HG02678 (cell line): ENCODE measurements at regions not wholly inside any gene's neighbourhood (a gene's known extent, or its start where the extent isn't known, plus 50 kb on each side); places are given as distances from the start of the nearest gene placed in this dataset.

Experiments used
- ATAC-seq: cut with Tn5 transposase; IDR thresholded peaks from one replicate; pipeline ENCODE4 v1.9.1; 2021; ENCODE audit warnings: mild to moderate bottlenecking, moderate library complexity; ENCODE audit not compliant: unreplicated experiment

DNA sequence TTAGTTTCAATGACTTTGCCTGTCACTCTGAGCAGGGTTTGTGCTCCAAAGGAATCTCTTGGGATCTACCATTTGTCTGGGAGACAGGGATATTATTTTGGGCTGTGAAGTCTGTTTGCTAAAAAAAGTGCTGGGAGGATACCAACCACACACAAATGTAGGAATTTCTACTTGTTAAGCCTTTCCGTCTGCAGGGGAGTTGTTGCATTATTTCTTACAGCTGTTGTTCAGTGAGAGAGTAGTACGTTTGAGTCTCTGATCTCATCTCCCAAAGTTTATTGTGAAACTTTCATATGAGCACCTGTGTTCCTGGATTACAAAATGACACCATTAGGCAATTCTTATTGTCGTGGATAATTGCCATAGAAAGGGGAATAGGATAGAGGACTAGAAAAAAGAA, 78.3 kb upstream of the SEMA6A start:
- ATAC-seq: no peak

DNA sequence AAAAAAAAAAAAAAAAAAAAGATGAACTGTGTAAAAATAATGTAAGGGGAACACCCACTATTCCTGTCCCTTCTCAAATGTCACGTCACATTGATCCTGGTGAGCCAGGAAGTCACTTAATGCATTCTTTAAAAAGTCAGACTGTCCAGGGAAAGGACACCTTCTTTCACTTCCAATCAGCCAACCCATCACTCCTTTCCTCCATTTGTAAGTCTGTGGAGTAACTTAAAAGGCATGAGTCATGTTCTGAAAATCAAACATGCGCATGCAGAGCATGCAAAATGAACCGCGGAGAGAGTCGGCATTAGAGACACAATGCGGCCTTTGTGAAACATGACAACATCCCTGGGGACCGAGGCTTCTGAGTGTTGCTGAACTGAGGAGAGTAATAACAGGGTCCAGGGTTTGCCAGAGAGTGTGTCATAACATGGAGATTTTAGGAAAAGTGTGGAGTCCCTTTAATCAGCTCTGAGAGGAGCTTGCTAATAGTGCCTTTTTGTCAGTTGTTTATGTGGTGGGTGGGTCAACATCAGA, 77.6 kb upstream of the SEMA6A start:
- ATAC-seq: peak; percentile 87

DNA sequence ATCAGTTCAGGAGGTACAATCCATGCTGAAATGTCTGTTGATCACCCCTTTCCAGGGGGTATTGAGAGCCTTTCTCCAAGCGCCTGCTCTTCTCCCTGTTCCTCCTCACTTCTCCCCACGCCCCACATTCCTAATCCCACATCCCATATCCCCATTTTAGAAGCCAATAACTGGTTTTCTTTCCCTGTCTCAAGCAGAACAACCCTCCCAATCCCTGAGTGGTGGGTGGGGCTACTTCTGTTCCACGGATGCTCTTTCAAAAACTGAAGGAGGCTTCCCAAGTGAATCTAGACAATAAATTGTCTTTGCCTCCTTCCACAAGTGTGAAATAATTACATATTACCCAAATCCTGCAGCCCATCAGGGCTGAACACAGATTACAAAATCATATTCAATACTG, 77.0 kb upstream of the SEMA6A start:
- no peak for ATAC-seq

DNA sequence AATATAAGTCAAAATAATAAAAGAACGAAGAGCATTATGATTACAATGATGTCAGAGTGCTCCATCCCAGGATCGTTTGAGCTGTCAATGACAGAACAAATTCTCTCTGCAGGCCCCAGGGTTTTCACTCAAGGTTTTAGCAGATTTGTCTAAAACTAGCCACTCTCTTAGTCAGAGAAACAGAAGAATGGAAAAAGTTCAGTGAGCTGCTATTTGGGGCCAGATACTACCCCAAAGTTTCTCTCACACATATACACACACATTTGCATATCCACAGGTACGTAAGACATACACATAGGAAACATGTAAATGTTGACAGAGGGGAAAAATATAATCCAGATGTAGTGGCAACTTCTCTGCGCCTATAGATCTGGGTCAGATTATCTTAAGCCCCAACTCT, 76.3 kb upstream of the SEMA6A start:
- ATAC-seq: no peak

DNA sequence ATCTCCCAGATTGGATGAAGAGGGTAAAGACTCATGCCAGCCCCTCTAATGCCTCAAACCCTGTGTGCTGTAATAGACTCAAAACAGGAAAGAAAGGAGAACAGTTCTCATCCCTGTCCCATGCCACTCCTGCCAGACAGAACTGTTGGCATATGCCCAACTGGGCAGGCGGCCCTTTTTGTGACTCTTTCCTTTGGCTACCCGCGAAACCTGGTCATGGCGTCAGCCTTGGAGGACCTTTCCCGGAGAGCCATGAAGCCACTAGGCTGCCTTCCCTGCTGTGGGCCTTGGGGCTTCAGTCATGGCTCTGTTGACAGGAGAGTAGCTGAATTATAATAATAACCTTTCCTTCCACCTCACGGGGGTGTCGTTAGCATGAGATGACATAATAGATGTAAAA, 75.9 kb upstream of the SEMA6A start:
- ATAC-seq: no peak

DNA sequence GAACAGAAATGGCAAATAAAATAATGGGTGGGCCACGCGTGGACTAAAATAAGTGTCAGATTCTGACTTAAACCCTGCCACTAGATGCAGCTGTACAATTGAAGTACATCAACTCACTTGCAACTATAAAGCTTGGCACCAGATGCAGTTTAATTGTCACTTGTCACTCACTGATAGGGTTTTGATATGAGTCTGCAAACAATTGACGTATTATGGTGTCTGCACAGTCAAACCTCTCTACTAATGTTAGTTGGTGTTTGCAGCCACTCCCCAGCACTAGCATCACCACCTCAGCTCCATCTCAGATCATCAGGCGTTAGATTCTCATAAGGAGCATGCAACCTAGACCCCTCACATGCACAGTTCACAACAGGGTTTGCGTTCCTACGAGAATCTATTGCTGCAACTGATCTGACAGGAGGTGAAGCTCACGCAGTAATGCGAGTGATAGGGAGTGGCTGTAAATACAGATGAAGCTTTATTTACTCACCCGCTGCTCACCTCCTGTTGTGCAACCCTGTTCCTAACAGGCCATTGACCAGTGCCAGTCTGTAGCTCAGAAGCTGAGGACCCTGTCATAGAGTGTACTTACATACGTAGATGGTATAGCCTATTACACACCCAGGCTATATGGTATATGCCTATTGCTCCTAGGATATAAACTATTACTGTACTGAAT, 72.1 kb upstream of the SEMA6A start:
- ATAC-seq: no peak

DNA sequence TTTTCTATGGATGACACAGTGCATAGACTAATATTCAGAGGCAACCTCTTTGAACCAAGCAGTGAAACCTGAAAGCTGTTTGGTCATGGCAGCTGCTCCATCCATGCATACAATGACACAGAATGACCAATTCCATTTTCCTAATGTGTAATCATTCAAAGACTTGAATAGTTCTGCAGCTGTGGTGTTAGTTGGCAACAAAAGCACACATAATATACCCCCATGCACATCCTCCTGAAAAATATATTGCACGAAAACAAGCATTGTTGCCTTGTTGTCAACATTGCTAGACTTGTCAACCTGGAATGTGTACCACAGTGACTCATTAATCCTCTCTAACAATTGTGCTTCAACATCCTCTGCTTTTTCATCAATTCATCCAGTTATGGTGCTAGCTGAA, 71.0 kb upstream of the SEMA6A start:
- no peak for ATAC-seq

DNA sequence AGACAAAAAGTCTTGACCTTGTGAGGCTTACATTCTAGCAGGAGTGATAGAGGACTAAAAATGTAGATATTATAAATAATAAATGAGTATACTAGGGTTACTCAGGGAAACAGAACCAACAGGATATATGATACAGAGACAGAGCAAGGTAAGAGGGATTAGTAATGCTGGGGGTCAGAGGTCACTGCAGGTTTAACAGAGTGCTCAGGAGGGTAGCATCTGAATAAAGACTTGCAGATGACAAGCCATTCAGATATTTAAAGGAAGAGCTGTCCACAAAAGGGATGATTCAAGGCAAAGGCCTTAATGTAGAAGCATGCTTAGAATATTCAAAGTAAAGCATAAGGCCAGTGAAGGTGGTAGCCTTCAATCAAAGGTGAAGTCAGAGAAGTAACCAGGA, 65.6 kb upstream of the SEMA6A start:
- no peak for ATAC-seq

DNA sequence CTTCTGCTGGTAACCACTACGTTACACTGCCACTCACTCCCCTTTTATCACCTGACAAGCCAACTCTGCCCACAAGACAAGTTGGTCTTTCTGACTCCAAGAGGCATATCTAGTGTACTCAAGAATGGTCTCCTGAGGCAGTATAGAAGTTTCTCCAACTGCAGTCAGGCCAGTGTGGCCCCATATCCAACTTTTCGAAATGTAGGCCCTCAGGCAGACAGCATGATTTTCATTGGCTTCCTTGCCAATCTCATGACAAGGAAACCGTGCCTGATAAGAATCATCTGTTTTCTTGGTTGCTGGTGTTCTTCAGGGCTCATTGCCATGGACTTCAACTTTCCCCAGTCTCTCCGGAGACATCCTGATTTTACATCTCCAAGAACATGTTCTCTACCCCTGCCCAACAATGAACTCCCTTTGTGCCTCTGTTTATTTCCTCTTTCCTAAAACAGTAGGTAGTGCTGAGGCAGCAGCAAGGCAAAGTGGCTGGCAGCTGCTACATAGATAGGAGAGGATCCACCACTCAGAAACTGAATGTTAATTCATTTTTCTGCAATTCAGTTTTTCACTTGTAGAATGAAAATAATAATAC, 62.6 kb upstream of the SEMA6A start:
- no peak for ATAC-seq

DNA sequence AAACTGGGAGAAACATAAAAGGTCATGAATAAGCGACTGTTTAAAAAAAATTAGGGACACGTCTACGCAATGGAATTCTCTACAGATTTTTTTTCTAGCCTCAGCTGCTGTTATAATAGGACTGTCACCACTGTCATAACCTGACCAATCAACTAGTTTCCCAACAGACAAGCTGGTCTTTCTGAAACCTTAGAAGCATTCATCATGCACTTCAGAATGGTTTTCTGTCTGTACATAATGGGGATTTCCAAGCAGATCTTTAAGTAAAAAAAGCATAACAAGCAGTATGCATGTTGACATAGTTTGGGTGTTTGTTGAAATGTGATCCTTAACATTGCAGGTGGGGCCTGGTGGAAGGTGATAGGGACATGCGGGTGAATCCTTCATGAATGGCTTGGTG, 58.3 kb upstream of the SEMA6A start:
- ATAC-seq: peak; percentile 75

DNA sequence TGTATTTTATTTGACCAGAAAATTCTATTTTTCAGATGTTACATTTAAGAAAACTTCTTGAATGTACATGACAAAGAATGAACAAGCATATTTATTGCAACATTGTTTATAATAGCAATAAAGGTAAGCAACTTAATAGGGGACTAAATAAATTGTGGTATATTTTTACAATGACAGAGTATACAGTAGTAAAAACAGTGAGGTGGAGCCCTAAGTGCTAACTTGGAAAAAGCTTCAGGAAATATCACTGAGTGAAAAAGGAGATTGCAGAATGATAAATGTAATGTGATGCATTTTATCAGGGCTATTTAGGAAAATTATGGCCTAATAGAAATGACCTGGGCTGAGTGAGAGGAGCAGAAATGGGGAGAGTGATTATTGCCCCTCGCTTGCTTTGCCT, 56.5 kb upstream of the SEMA6A start:
- ATAC-seq: no peak

DNA sequence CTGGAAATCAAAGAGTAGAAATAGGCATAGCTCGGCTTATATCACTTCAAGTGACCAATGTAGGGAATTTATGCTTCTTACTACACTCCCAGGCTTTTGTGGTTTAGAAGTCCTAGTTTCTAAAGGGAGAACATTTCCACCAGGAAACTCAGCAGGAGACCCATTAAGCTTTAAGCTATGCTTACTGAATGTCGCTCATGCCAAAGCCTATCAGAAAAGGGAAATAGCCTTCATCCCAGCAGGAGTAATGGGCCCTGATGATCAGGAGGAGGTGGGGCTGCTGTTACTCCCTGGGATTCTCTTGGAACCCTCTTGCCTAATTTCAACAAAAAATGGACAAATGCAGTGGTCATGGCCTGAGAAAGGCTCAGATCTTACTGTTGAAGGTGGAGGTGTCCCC, 54.5 kb upstream of the SEMA6A start:
- ATAC-seq: no peak

DNA sequence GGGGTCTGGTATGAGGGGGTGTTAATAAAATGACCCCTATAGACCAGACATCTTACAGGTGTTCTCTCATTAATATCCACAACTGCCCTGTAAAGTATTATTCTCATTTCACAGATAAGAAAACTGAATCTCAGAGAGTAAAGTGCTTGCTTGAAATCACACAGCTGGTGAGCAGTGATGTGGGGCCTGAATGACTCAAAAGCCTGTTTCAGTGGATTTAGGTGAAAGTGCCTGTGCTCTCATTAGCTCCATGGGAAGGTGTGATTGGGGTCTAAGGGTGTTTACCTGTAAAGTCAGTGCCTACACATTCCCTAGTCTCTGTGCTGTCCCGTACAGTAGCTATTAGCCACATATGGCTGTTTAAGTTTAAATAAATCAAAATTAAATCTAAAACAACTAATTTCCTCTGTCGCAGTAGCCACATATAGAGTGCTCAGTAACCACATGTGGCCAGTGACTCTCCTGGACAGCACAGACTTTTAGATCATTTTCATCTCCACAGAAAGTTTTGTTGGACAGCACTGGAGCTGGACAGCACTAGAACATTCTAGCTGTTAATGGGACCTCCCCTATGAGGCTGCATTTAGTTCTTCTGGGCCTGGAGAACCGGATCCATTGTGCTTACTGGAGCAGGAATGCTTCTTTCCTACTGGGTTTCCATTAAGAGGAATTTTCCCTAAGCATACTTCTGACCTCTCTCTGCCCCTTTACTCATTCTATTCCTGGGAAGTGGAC, 52.5 kb upstream of the SEMA6A start:
- peak; percentile 91 for ATAC-seq

DNA sequence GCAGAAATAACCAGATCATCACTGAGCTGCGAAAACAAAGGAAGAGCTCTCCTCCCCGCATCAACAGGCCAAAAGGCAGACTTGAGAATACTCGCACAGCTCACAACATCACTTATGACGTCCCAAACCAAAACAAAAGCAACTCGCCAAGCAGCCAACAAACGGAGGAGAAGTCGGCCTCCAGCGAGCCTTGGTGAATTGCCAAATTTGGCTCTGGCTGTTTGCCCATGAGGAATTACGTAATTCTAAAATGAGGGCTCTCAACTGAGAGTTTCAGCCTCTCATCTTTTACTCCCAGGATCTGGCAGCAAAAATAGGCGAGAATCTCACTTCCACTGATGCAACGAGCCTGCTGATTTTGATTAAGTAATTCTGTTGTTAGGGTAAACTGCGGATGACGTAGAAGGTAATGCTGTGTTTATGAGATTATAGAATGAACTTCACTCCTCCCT, 51.7 kb upstream of the SEMA6A start:
- no peak for ATAC-seq
